GM12878 (cell line): ENCODE measurements at regions not wholly inside any gene's neighbourhood (a gene's known extent, or its start where the extent isn't known, plus 50 kb on each side); places are given as distances from the start of the nearest gene placed in this dataset.

Source experiments
- ATAC-seq: fragments of 200-7000 bp; cut with Tn5 transposase; 3 replicates; pipeline ENCODE4 v1.9.1; 2020; ENCODE audit warnings: mild to moderate bottlenecking, moderate library complexity
- BruUV-seq: library from RNA; stranded (reverse); fragments of 400-500 nt; replicated peaks from 2 replicates; lab custom pipeline; 2021; lab: Mats Ljungman, UMichigan
- CTCF ChIA-PET: fragments of 300-600 bp; sonication (Branson Sonifier 250); formaldehyde crosslinking; extraction: SDS; loops from one replicate; lab custom pipeline; 2021; ENCODE audit warnings: inconsistent platforms; lab: Yijun Ruan, JAX
- POLR2A ChIA-PET: fragments of 350-600 bp; formaldehyde crosslinking; extraction: SDS; loops from one replicate; lab custom pipeline; 2021; ENCODE audit warnings: inconsistent platforms; lab: Charles Lee
- RAD21 ChIA-PET: fragments of 300-600 bp; sonication (Branson Sonifier 250); formaldehyde crosslinking; loops from one replicate; lab custom pipeline; 2023; ENCODE audit warnings: antibody characterized with exemption; ENCODE audit not compliant: unreplicated experiment; lab: Charles Lee
- SMC1A ChIA-PET: fragments of 300-600 bp; sonication (Branson Sonifier 250); formaldehyde crosslinking; loops from one replicate; lab custom pipeline; 2023; ENCODE audit not compliant: unreplicated experiment, uncharacterized antibody; lab: Charles Lee
- DNase-seq: peaks from one replicate; pipeline ENCODE4 v3.0.0-alpha.2; 2011; ENCODE audit warnings: low read depth, low spot score
- FAIRE-seq: peaks from 3 replicates; lab custom pipeline; 2011; peaks lifted over from hg19 to GRCh38; lab: Jason Lieb, UNC
- H2AFZ ChIP-seq: 2 replicates; pipeline ENCODE4 v1.6.0; 2011; ENCODE audit warnings: low read depth, low read length, control low read depth; ENCODE audit not compliant: control insufficient read depth
- H3K27ac ChIP-seq: 2 replicates; pipeline ENCODE4 v1.5.1; 2011; ENCODE audit warnings: control low read depth; ENCODE audit not compliant: control insufficient read depth, insufficient read depth
- H3K27me3 ChIP-seq, 2 experiments: replicated peaks in 1 of 2; 2 replicates each; pipeline versions ENCODE4 v1.6.0 to v1.6.1; 2011; ENCODE audit warnings: low read length in 1 of 2; ENCODE audit not compliant: control insufficient read depth in 2 of 2, insufficient read depth in 2 of 2
- H3K36me3 ChIP-seq, 2 experiments: 2 replicates each; pipeline ENCODE4 v1.5.1; 2011; ENCODE audit warnings: low read length in 1 of 2; ENCODE audit not compliant: control insufficient read depth in 2 of 2, insufficient read depth in 2 of 2
- H3K4me1 ChIP-seq: 2 replicates; pipeline ENCODE4 v1.6.1; 2011; ENCODE audit warnings: mild to moderate bottlenecking, low read length, moderate library complexity, mixed read lengths; ENCODE audit not compliant: control insufficient read depth, insufficient read depth
- H3K4me2 ChIP-seq: 2 replicates; pipeline ENCODE4 v1.6.0; 2011; ENCODE audit warnings: control low read depth; ENCODE audit not compliant: control insufficient read depth, insufficient read depth
- H3K4me3 ChIP-seq: fragments of 200-600 bp; sonication (generic); 2 replicates; pipeline ENCODE4 v1.5.1; 2016
- H3K79me2 ChIP-seq: 2 replicates; pipeline ENCODE4 v1.6.0; 2011; ENCODE audit warnings: low read length; ENCODE audit not compliant: control insufficient read depth, insufficient read depth
- H3K9ac ChIP-seq: 2 replicates; pipeline ENCODE4 v1.8.0; 2011; ENCODE audit warnings: low read length, control low read depth, mixed read lengths; ENCODE audit not compliant: control insufficient read depth, insufficient read depth
- H3K9me3 ChIP-seq: replicated peaks from 3 replicates; pipeline ENCODE4 v1.5.1; 2011; ENCODE audit warnings: mild to moderate bottlenecking, low read length; ENCODE audit not compliant: control insufficient read depth, insufficient read depth
- H4K20me1 ChIP-seq: 2 replicates; pipeline ENCODE4 v1.6.0; 2011; ENCODE audit not compliant: control insufficient read depth, insufficient read depth
- ZNF207 ChIP-seq: fragments of 450-650 bp; IDR thresholded peaks from 2 replicates; pipeline ENCODE4 v1.6.1; 2014; ENCODE audit warnings: antibody characterized with exemption, mild to moderate bottlenecking, borderline replicate concordance
- WGBS: methylation state at CpG from one replicate; pipeline ENCODE4 v1.1.6; 2016; ENCODE audit warnings: low lambda C conversion rate; ENCODE audit not compliant: insufficient replicate concordance, insufficient coverage; ENCODE audit errors: missing lambda C conversion rate; 5-methylcytosine and 5-hydroxymethylcytosine counted together
- in situ Hi-C: fragments of 300-500 bp; cut with MboI; formaldehyde crosslinking; loops from 9 replicates; pipeline ENCODE4 v1.14.3; 2018; ENCODE audit warnings: mixed read lengths
- intact Hi-C: fragments of 100-400 bp; cut with micrococcal nuclease; formaldehyde crosslinking; loops from one replicate; pipeline ENCODE4 v1.14.2; 2022; ENCODE audit not compliant: unreplicated experiment
- TF ChIP-seq, protein P1 (sequence below): fragments of 450-650 bp; conservative IDR thresholded peaks from 2 replicates; pipeline ENCODE4 v1.6.1; 2017; ENCODE audit warnings: mild to moderate bottlenecking, moderate library complexity

DNA sequence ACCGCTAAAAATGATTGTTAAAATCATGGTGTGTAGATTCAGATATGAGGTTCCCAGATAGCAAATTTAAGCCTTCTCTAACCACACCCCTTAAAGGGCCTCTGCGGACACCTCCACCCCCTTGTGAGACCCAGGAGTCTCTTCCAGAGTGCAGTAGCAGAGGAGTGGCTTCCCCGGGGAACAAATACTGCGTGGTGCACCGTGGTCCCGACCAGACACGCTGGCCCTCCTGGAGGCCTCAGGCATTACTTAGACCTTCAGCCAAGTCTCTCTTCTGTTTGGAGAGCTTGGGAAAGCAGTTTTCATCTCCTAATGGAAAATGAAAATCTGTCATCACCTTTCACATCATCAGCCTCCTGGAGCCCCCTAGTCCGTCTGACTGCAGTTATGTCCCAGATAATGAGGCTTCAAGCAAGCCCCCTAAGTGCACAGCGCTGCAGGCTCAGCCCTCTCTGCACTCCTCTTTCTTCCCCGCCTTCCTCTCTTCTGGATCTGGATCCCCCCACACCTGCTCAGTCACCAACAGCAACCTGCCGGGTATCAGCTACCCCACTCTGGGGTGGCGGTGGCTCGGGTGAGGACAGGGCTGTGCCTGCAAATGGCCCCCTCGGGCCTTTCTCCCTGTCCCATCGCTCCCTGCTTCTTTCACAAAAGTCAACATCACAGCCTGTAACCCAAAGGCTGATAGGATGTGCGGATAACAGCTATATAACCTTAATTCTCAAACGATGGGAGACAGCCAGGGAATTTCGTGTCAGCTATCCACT is 58.8 kb upstream of the TAGAP start:
- no peak for ATAC-seq
- DNase-seq, result no peak
- in situ Hi-C loops, result no loop called here
- ChIA-PET RAD21 (interaction anchor here (0.6 to 10.5 kb wide), 23 partner anchors 9 to 400 kb away, joined by 3 to 298 read pairs (median 6); partner anchors contain the start of genes RSPH3 and TAGAP), POLR2A (interaction anchor here (0.5 to 8.3 kb wide), 10 partner anchors 9 to 112 kb away, joined by 3 to 79 read pairs (median 8); partner anchors contain the start of gene TAGAP), CTCF (interaction anchor here (0.7 to 20.8 kb wide), 30 partner anchors 9 to 311 kb away, joined by 3 to 631 read pairs (median 6); partner anchors contain the start of genes RSPH3 and TAGAP), SMC1A (interaction anchor here (0.6 to 20.8 kb wide), 21 partner anchors 8 to 1555 kb away, joined by 3 to 517 read pairs (median 4); partner anchors contain the start of genes RSPH3 and TAGAP)
- H3K4me3 ChIP-seq, result no peak overlapping the region
- no peak overlapping the region for H3K27ac ChIP-seq
- intact Hi-C loops, result loop anchor here (1.0 to 10.0 kb wide), 5 partner anchors 31 to 289 kb away; partner anchors contain the start of genes EZR and RSPH3
- WGBS, result 56% methylated on average over 18 of the region's 18 CpGs
- H3K4me2 ChIP-seq, result peak overlapping the region; percentile 11; the same call in 1 of the 2 replicates
- no peaks in the 10 kb centered on the region for H3K9me3 ChIP-seq
- H2AFZ ChIP-seq, result peak overlapping the region; percentile 8; the same call in 1 of the 2 replicates
- H3K9ac ChIP-seq, result no peak overlapping the region
- TF ChIP-seq, protein P1, sequence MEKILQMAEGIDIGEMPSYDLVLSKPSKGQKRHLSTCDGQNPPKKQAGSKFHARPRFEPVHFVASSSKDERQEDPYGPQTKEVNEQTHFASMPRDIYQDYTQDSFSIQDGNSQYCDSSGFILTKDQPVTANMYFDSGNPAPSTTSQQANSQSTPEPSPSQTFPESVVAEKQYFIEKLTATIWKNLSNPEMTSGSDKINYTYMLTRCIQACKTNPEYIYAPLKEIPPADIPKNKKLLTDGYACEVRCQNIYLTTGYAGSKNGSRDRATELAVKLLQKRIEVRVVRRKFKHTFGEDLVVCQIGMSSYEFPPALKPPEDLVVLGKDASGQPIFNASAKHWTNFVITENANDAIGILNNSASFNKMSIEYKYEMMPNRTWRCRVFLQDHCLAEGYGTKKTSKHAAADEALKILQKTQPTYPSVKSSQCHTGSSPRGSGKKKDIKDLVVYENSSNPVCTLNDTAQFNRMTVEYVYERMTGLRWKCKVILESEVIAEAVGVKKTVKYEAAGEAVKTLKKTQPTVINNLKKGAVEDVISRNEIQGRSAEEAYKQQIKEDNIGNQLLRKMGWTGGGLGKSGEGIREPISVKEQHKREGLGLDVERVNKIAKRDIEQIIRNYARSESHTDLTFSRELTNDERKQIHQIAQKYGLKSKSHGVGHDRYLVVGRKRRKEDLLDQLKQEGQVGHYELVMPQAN, result 0 out of 2 replicates have a peak, but pooled peaks have one; percentile 31
- no peak for TF ChIP-seq ZNF207
- H3K79me2 ChIP-seq, result no peaks in the 10 kb centered on the region
- peaks cover 44% of the 10 kb centered on the region for H3K4me1 ChIP-seq
- no peaks in the 10 kb centered on the region for H4K20me1 ChIP-seq
- H3K27me3 ChIP-seq, result no peaks in the 10 kb centered on the region
- BruUV-seq, result no TSS peak
- no peak for FAIRE-seq
- no peaks in the 10 kb centered on the region for H3K36me3 ChIP-seq
